ENCODE measurements at regions not wholly inside any gene's neighbourhood (a gene's known extent, or its start where the extent isn't known, plus 50 kb on each side); places are given as distances from the start of the nearest gene placed in this dataset.

GRCh38 chr21:43343095-43343991 lies 83.6 kb downstream of the SIK1 start:
- TF ChIP-seq CTCF (IDR thresholded peaks at IDR 0.05; ENCODE audit: poor library complexity): no peak
- no peak for TF ChIP-seq EZH2phosphoT487 (IDR thresholded peaks at IDR 0.05; ENCODE audit: low read depth, severe bottlenecking, unreplicated experiment)
- TF ChIP-seq EZH2 (IDR thresholded peaks at IDR 0.05; ENCODE audit: borderline replicate concordance): no peak
